GM13977 (cell line): ENCODE measurements at regions not wholly inside any gene's neighbourhood (a gene's known extent, or its start where the extent isn't known, plus 50 kb on each side); places are given as distances from the start of the nearest gene placed in this dataset.

Experiments used
- DNase-seq: peaks from one replicate; pipeline ENCODE4 v3.0.0; 2012; ENCODE audit warnings: low spot score
- CTCF ChIP-seq: IDR thresholded peaks from 2 replicates; pipeline ENCODE4 v1.5.1; 2012; ENCODE audit warnings: mild to moderate bottlenecking, control low read depth; ENCODE audit not compliant: insufficient read depth; ENCODE audit errors: extremely low read depth, missing control alignments
- in situ Hi-C: fragments of 300-500 bp; cut with MboI; formaldehyde crosslinking; loops from one replicate; pipeline ENCODE4 v1.12.0; 2022; ENCODE audit warnings: low sequenced_read_pairs, low pct_unique_long_range_greater_than_20kb, mixed read lengths, inconsistent platforms; ENCODE audit not compliant: unreplicated experiment

GRCh38 chr22:48593551-48593950 is 1234.1 kb downstream of the BRD1 start:
- TF ChIP-seq CTCF = no peak
- in situ Hi-C loops = no loop called here
- no peak for DNase-seq

- no peak for DNase-seq
- no peak for TF ChIP-seq CTCF
- in situ Hi-C loops = no loop called here
These were observed 1234.7 kb downstream of the BRD1 start for GRCh38 chr22:48592931-48593330.

- no peak for TF ChIP-seq CTCF
- in situ Hi-C loops = no loop called here
- DNase-seq = no peak
These were observed 1235.2 kb downstream of the BRD1 start for GRCh38 chr22:48592488-48592887.

GRCh38 chr22:48592066-48592345 is 1235.7 kb downstream of the BRD1 start:
- in situ Hi-C loops = no loop called here
- no peak for TF ChIP-seq CTCF
- no peak for DNase-seq

DNA sequence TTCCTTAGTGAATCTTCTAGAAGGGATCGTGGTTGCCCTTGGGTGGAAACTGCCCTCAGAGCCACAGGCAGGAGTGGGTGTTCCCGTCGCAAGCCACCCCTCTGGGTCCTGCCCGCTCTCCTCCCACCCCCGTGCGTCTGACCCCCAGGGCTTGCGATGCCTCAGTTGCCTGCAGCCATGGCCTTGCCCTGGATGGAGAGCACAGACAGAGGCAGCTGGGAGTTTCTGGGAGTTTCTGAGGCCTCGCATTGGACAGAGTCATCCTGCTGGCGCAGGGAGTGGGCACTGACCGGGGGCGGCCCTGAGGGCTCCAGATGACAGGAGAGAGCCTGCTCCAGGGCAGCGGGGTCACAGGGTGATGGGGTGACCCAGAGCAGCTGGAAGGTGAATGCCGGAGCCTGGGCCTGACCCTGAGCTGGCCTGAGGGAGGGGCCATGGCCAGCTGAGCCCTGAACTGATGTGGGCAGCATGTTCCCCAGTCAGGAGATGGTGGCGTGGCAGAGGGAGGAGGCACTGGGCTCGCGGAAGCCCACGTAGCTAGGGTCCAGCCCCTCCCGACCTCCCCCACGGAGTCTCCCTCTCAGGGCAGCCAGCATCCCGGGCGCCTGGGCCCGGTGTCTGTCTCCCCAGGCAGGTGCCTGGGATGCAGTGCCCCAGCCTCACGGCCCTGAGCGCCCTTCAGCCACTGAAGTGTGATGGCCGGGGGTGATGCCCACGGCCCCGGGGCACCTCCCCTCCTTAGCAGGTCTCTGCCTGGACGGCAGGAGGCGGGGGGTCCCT is 1236.2 kb downstream of the BRD1 start:
- TF ChIP-seq CTCF = no peak
- in situ Hi-C loops = no loop called here
- DNase-seq = no peak

GRCh38 chr22:48589901-48590300 is 1237.8 kb downstream of the BRD1 start:
- no peak for TF ChIP-seq CTCF
- in situ Hi-C loops = no loop called here
- no peak for DNase-seq
